ENCODE measurements at regions not wholly inside any gene's neighbourhood (a gene's known extent, or its start where the extent isn't known, plus 50 kb on each side); places are given as distances from the start of the nearest gene placed in this dataset.
"Not testable (repeated sequence)": the region's sequence is repeated elsewhere in the genome, so short reads cannot be mapped to it uniquely, and the experiment has no call there.

DNA sequence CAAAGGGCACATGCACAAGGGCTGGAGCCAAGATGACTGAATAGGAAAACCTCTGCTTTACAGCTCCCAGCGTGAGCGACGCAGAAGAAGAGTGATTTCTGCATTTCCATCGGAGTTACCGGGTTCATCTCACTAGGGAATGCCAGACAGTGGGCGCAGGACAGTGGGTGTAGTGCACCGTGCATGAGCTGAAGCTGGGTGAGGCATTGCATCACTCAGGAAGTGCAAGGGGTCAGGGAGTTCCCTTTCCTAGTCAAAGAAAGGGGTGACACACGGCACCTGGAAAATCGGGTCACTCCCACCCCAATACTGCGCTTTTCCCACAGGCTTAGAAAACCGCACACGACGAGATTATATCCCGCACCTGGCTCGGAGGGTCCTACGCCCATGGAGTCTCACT lies 64.5 kb upstream of the HTR1E start:
- not testable (repeated sequence) for H3K27ac Mint-ChIP-seq, ATAC-seq, H3K4me3 Mint-ChIP-seq, H3K27me3 Mint-ChIP-seq, H3K4me1 Mint-ChIP-seq, DNase-seq
- H3K9me3 Mint-ChIP-seq, result peaks cover 42 to 54% of the 10 kb centered on the region in 2 donors

GRCh38 chr6:86871681-86872080 lies 65.6 kb upstream of the HTR1E start:
- DNase-seq, result no peak
- Mint-ChIP-seq H3K27ac (no peak overlapping the region), H3K27me3 (no peaks in the 10 kb centered on the region), H3K4me1 (no peaks in the 10 kb centered on the region), H3K9me3 (peaks cover 42 to 60% of the 10 kb centered on the region in 2 donors), H3K4me3 (no peak overlapping the region)
- ATAC-seq, result no peak

GRCh38 chr6:86869500-86869899 lies 67.8 kb upstream of the HTR1E start:
- no peak overlapping the region for H3K27ac Mint-ChIP-seq
- ATAC-seq (no peak), DNase-seq (no peak)
- H3K4me1 Mint-ChIP-seq, result no peaks in the 10 kb centered on the region
- no peaks in the 10 kb centered on the region for H3K27me3 Mint-ChIP-seq
- no peak overlapping the region for H3K4me3 Mint-ChIP-seq
- peaks cover 36 to 50% of the 10 kb centered on the region in 2 donors for H3K9me3 Mint-ChIP-seq

DNA sequence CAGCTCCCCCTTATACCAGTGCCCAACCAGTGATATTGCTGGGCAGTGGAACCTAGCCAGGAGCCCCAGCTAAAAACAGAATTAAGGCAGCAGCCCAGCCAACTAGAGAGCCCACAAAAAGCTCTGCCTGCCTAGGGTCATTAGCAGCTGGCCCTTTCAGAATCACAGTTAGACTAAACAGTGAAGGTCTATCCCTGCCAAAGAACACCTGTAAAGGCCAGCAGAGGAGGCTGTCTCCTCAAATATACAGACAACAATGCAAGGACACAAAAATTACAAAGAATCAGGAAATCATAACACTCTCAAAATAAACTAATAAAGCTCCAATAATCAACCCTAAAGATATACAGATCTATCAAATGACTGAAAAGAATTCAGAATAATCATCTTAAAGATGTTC lies 77.8 kb upstream of the HTR1E start:
- Mint-ChIP-seq H3K27me3 (no peaks in the 10 kb centered on the region), H3K27ac (no peak overlapping the region), H3K4me1 (no peaks in the 10 kb centered on the region), H3K9me3 (no peaks in the 10 kb centered on the region), H3K4me3 (no peak overlapping the region)
- ATAC-seq (no peak), DNase-seq (no peak)

DNA sequence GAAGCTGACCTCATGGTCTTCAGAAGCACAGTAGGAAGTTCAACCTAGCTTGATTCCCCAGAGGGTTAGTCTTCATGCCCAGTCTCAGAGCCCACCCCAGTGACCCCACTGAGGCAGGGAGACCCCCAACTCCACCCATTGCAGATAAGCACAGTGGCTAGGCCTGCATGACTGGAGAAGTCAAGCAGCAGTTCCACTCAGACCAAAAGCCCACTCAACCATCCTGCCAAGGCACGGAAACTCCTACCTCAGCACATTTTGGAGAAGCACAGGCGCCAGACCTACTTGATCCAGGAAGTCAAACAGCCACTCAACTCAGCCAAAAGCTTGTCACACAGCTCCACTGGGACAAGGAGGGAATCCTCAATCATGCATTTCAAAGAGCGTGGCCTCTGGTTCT lies 78.4 kb upstream of the HTR1E start:
- H3K27me3 Mint-ChIP-seq, result no peaks in the 10 kb centered on the region
- no peak for ATAC-seq
- DNase-seq, result no peak
- H3K4me1 Mint-ChIP-seq, result no peaks in the 10 kb centered on the region
- no peaks in the 10 kb centered on the region for H3K9me3 Mint-ChIP-seq
- no peak overlapping the region for H3K4me3 Mint-ChIP-seq
- H3K27ac Mint-ChIP-seq, result no peak overlapping the region

GRCh38 chr6:86857783-86858182 lies 79.5 kb upstream of the HTR1E start:
- H3K9me3 Mint-ChIP-seq, result no peaks in the 10 kb centered on the region
- ATAC-seq (no peak), DNase-seq (no peak)
- no peak overlapping the region for H3K27ac Mint-ChIP-seq
- H3K4me3 Mint-ChIP-seq, result no peak overlapping the region
- H3K27me3 Mint-ChIP-seq, result no peaks in the 10 kb centered on the region
- no peaks in the 10 kb centered on the region for H3K4me1 Mint-ChIP-seq

- H3K27ac Mint-ChIP-seq, result no peak overlapping the region
- ATAC-seq, result no peak
- H3K27me3 Mint-ChIP-seq, result no peaks in the 10 kb centered on the region
- H3K4me3 Mint-ChIP-seq, result no peak overlapping the region
- H3K9me3 Mint-ChIP-seq, result no peaks in the 10 kb centered on the region
- no peaks in the 10 kb centered on the region for H3K4me1 Mint-ChIP-seq
- peak in 1 of 2 donors; percentile 10 for DNase-seq
Measured at GRCh38 chr6:86856937-86857563, 80.3 kb upstream of the HTR1E start.

- Mint-ChIP-seq H3K4me1 (no peaks in the 10 kb centered on the region), H3K9me3 (no peaks in the 10 kb centered on the region), H3K4me3 (no peak overlapping the region), H3K27me3 (no peaks in the 10 kb centered on the region), H3K27ac (no peak overlapping the region)
- ATAC-seq (no peak), DNase-seq (no peak)
Measured at GRCh38 chr6:86856379-86856778, 80.9 kb upstream of the HTR1E start.

- H3K27ac Mint-ChIP-seq, result no peak overlapping the region
- no peaks in the 10 kb centered on the region for H3K27me3 Mint-ChIP-seq
- no peaks in the 10 kb centered on the region for H3K4me1 Mint-ChIP-seq
- ATAC-seq, result no peak
- H3K4me3 Mint-ChIP-seq, result no peak overlapping the region
- peaks cover 0 to 5% of the 10 kb centered on the region in 2 donors for H3K9me3 Mint-ChIP-seq
- no peak for DNase-seq
Measured at GRCh38 chr6:86848986-86849385, 88.3 kb upstream of the HTR1E start.

- no peak for ATAC-seq
- H3K4me1 Mint-ChIP-seq, result no peaks in the 10 kb centered on the region
- no peak overlapping the region for H3K4me3 Mint-ChIP-seq
- H3K27ac Mint-ChIP-seq, result no peak overlapping the region
- DNase-seq, result no peak
- H3K27me3 Mint-ChIP-seq, result no peaks in the 10 kb centered on the region
- H3K9me3 Mint-ChIP-seq, result peaks cover 0 to 7% of the 10 kb centered on the region in 2 donors
Measured at GRCh38 chr6:86832686-86833085, 104.6 kb upstream of the HTR1E start.

DNA sequence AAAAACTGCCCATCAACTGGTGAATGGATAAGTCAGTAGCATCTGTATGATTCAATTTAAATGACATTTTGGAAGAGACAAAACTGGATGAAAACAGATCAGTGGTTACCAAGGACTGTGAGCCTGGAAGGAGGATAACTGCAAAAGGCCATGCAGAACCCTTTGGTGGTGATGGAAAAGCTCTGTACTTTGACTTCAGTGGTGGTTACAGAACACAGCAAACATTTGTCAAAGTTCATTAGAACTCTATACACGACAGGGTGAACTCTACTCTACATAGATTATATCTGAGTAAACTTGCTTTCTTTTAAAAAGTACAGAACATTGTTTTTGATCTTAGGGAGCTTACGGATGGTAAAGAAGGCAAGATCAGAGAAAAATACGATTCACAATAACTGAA lies 111.9 kb upstream of the HTR1E start:
- Mint-ChIP-seq H3K27me3 (no peaks in the 10 kb centered on the region), H3K27ac (no peak overlapping the region), H3K4me1 (no peaks in the 10 kb centered on the region), H3K9me3 (peaks cover 0 to 7% of the 10 kb centered on the region in 2 donors), H3K4me3 (no peak overlapping the region)
- ATAC-seq (no peak), DNase-seq (no peak)

DNA sequence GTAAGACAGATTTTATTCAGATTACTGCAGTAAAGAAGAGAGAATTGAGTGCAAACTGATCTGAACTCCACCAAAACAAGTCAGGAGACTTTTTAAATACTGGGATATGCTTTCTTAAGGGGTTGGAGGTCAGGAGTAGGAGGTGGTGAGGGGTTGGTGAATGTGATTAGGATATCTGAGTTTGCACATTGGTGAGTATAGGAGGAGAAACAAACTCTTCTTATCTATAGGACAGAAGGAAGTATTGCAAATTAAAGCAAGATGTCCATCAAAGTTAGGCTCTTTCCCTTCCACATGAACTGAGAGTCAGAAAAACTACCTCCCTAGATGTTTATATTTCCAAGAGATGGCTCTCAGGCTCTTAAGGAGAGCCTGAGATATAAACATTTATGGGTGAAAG lies 114.6 kb upstream of the HTR1E start:
- H3K4me1 Mint-ChIP-seq, result no peaks in the 10 kb centered on the region
- H3K27me3 Mint-ChIP-seq, result no peaks in the 10 kb centered on the region
- no peak overlapping the region for H3K27ac Mint-ChIP-seq
- ATAC-seq (no peak), DNase-seq (no peak)
- no peaks in the 10 kb centered on the region for H3K9me3 Mint-ChIP-seq
- no peak overlapping the region for H3K4me3 Mint-ChIP-seq

- DNase-seq (no peak), ATAC-seq (no peak)
- no peak overlapping the region for H3K27ac Mint-ChIP-seq
- no peaks in the 10 kb centered on the region for H3K9me3 Mint-ChIP-seq
- no peak overlapping the region for H3K4me3 Mint-ChIP-seq
- H3K27me3 Mint-ChIP-seq, result no peaks in the 10 kb centered on the region
- H3K4me1 Mint-ChIP-seq, result no peaks in the 10 kb centered on the region
Measured at GRCh38 chr6:86820750-86821149, 116.6 kb upstream of the HTR1E start.

GRCh38 chr6:86793649-86794048 lies 143.7 kb upstream of the HTR1E start:
- peak overlapping the region in 1 of 2 donors; percentile 10 for H3K27ac Mint-ChIP-seq
- no peak overlapping the region for H3K4me3 Mint-ChIP-seq
- no peaks in the 10 kb centered on the region for H3K9me3 Mint-ChIP-seq
- no peaks in the 10 kb centered on the region for H3K27me3 Mint-ChIP-seq
- H3K4me1 Mint-ChIP-seq, result no peaks in the 10 kb centered on the region
- DNase-seq (no peak), ATAC-seq (no peak)

DNA sequence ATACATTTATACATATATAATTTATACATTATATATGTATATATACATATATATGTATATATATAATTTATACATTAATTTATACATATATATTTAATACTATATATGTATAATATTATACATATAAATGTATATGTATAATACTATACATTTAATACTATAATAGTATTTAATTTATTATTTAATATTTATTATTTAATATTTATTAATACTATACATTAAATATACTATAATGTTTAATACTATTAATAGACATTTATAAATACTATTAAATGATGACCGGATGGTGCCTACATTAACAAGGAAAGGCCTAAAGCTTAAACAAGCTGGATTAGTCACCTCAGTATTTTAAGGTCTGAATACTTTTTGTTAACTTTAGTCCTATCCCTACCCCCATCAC lies 145.9 kb upstream of the HTR1E start:
- Mint-ChIP-seq H3K27ac (no peak overlapping the region), H3K4me1 (no peaks in the 10 kb centered on the region), H3K9me3 (no peaks in the 10 kb centered on the region), H3K27me3 (no peaks in the 10 kb centered on the region), H3K4me3 (no peak overlapping the region)
- ATAC-seq (no peak), DNase-seq (no peak)

- DNase-seq (no peak), ATAC-seq (no peak)
- no peaks in the 10 kb centered on the region for H3K27me3 Mint-ChIP-seq
Measured at GRCh38 chr6:86789779-86790411, 147.4 kb upstream of the HTR1E start.

DNA sequence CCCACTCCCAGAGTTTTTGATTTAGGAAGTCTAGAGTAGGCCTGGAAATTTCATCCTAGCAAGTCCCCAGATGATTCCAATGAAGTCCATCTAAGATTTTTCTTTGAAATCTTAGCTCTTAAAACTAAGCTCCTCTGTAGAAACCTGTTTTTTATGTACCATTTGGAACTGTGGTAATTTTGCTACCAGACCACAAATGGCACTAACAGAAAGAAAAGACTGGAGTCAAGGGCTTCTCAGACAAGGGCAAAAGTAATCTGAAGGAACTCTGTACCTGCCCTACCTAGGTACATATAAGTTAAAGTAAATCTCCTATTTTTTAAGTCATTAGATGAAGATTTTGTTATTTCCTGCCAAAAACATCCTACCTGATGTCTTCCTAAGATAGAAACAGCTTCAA lies 155.0 kb upstream of the HTR1E start:
- Mint-ChIP-seq H3K9me3 (peaks cover 0 to 6% of the 10 kb centered on the region in 2 donors), H3K4me1 (no peaks in the 10 kb centered on the region), H3K27me3 (no peaks in the 10 kb centered on the region), H3K27ac (no peak overlapping the region), H3K4me3 (no peak overlapping the region)
- DNase-seq (no peak), ATAC-seq (no peak)

More at GRCh38 chr6:86789779-86790411, 147.4 kb upstream of the HTR1E start:
- Mint-ChIP-seq H3K27ac (no peak overlapping the region), H3K4me3 (no peak overlapping the region), H3K9me3 (no peaks in the 10 kb centered on the region), H3K4me1 (no peaks in the 10 kb centered on the region)

All from stimulated activated naive CD8-positive, alpha-beta T cell treated with anti-CD3 and anti-CD28 coated beads, Interleukin-15, amount 100 ng/mL, for 72 hours (primary cell).